SK-N-SH (cell line): ENCODE measurements at regions not wholly inside any gene's neighbourhood (a gene's known extent, or its start where the extent isn't known, plus 50 kb on each side); places are given as distances from the start of the nearest gene placed in this dataset.

ENCODE experiments used
- CTCF ChIA-PET: fragments of 300-600, 350-600 bp; formaldehyde crosslinking; extraction: SDS; loops from one replicate; lab custom pipeline; 2021; lab: Yijun Ruan, JAX
- POLR2A ChIA-PET: fragments of 350-600 bp; sonication (Branson Sonifier 250); formaldehyde crosslinking; extraction: SDS; loops from one replicate; lab custom pipeline; 2020; ENCODE audit warnings: antibody characterized with exemption, inconsistent platforms; lab: Yijun Ruan, JAX
- DNase-seq: peaks from one replicate; pipeline ENCODE4 v3.0.0; 2012
- H2AFZ ChIP-seq: fragments of 200-600 bp; sonication (generic); 2 replicates; pipeline ENCODE4 v1.8.1; 2016; ENCODE audit warnings: antibody characterized with exemption, mild to moderate bottlenecking, low read depth
- H3F3A ChIP-seq: fragments of 200-600 bp; sonication (generic); replicated peaks from 2 replicates; pipeline ENCODE3; 2016; ENCODE audit warnings: antibody characterized with exemption, mild to moderate bottlenecking; ENCODE audit not compliant: insufficient read depth
- H3K27ac ChIP-seq, 2 experiments: fragments of 200-500 bp in 1 of 2; fragments of 200-600 bp in 1 of 2; sonication (Bioruptor generic) in 1 of 2; sonication (generic), shearing (Covaris generic) in 1 of 2; 2 replicates each; pipeline versions ENCODE4 v1.5.1 to v1.6.1; 2014 to 2016; ENCODE audit warnings: low read depth in 2 of 2, inconsistent platforms in 1 of 2, low read length in 1 of 2, mild to moderate bottlenecking in 1 of 2, mixed read lengths in 1 of 2
- H3K27me3 ChIP-seq: fragments of 200-600 bp; sonication (generic), shearing (Covaris generic); 2 replicates; pipeline ENCODE4 v1.6.1; 2016; ENCODE audit warnings: mixed run types; ENCODE audit not compliant: insufficient read depth
- H3K36me3 ChIP-seq, 2 experiments: fragments of 200-500 bp in 1 of 2; fragments of 200-600 bp in 1 of 2; sonication (Bioruptor generic) in 1 of 2; sonication (generic) in 1 of 2; replicated peaks in 1 of 2; 2 replicates each; pipeline versions ENCODE3 to v1.5.1; 2014 to 2016; ENCODE audit warnings: low read length in 1 of 2, mild to moderate bottlenecking in 1 of 2; ENCODE audit not compliant: insufficient read depth in 2 of 2, control insufficient read depth in 1 of 2
- H3K4me1 ChIP-seq, 2 experiments: fragments of 200-500 bp in 1 of 2; fragments of 200-600 bp in 1 of 2; sonication (Bioruptor generic) in 1 of 2; sonication (generic), shearing (Covaris generic) in 1 of 2; 2 replicates each; pipeline versions ENCODE4 v1.5.1 to v1.6.1; 2014 to 2016; ENCODE audit warnings: low read depth in 1 of 2, low read length in 1 of 2, mixed run types in 1 of 2; ENCODE audit not compliant: insufficient read depth in 2 of 2, control insufficient read depth in 1 of 2
- H3K4me2 ChIP-seq: fragments of 200-600 bp; sonication (generic), shearing (Covaris generic); 2 replicates; pipeline ENCODE4 v1.6.1; 2017; ENCODE audit warnings: mixed run types
- H3K4me3 ChIP-seq, 2 experiments: fragments of 200-500 bp in 1 of 2; fragments of 200-600 bp in 1 of 2; sonication (Bioruptor generic) in 1 of 2; sonication (generic), shearing (Covaris generic) in 1 of 2; 2 replicates each; pipeline versions ENCODE4 v1.5.1 to v1.8.1; 2014 to 2016; ENCODE audit warnings: low read depth in 2 of 2, inconsistent platforms in 1 of 2, low read length in 1 of 2, mild to moderate bottlenecking in 1 of 2, mixed read lengths in 1 of 2, moderate library complexity in 1 of 2
- H3K79me2 ChIP-seq: fragments of 200-600 bp; sonication (generic); 2 replicates; pipeline ENCODE4 v1.8.1; 2017; ENCODE audit warnings: mild to moderate bottlenecking; ENCODE audit not compliant: insufficient read depth
- H3K9ac ChIP-seq: fragments of 200-600 bp; sonication (generic); 2 replicates; pipeline ENCODE4 v1.6.1; 2017; ENCODE audit warnings: mixed run types
- H3K9me2 ChIP-seq: fragments of 200-600 bp; sonication (generic); 2 replicates; pipeline ENCODE4 v1.6.1; 2017; ENCODE audit warnings: mixed run types
- H3K9me3 ChIP-seq: fragments of 200-600 bp; sonication (generic); 2 replicates; pipeline ENCODE4 v1.6.1; 2017; ENCODE audit warnings: mixed run types, mild to moderate bottlenecking, moderate library complexity
- H4K20me1 ChIP-seq: fragments of 200-600 bp; sonication (generic); 2 replicates; pipeline ENCODE4 v1.6.1; 2017; ENCODE audit warnings: mild to moderate bottlenecking, mixed run types; ENCODE audit not compliant: insufficient read depth
- ELF1 ChIP-seq: IDR thresholded peaks from 2 replicates; pipeline ENCODE4 v1.4.0; 2012
- EZH2phosphoT487 ChIP-seq: fragments of 200-600 bp; sonication (generic); IDR thresholded peaks from 2 replicates; pipeline ENCODE4 v1.6.1; 2017; ENCODE audit warnings: low read depth, mixed run types, mild to moderate bottlenecking, antibody characterized with exemption, moderate library complexity, borderline replicate concordance
- FOSL2 ChIP-seq: IDR thresholded peaks from 2 replicates; pipeline ENCODE4 v1.4.0; 2012; ENCODE audit warnings: low read depth, mild to moderate bottlenecking, moderate library complexity, borderline replicate concordance
- FOXM1 ChIP-seq: IDR thresholded peaks from 2 replicates; pipeline ENCODE4 v1.4.0; 2012; ENCODE audit warnings: low read depth, mild to moderate bottlenecking
- GABPA ChIP-seq: IDR thresholded peaks from 2 replicates; pipeline ENCODE4 v1.4.0; 2012; ENCODE audit warnings: low read depth, mild to moderate bottlenecking
- GATA2 ChIP-seq: sonication (generic); formaldehyde crosslinking; IDR thresholded peaks from 2 replicates; pipeline ENCODE4 v1.5.0; 2020; ENCODE audit warnings: mild to moderate bottlenecking, missing genetic modification reagents
- JUND ChIP-seq: IDR thresholded peaks from 2 replicates; pipeline ENCODE4 v1.4.0; 2012
- MXI1 ChIP-seq: IDR thresholded peaks from 2 replicates; pipeline ENCODE4 v1.6.1; 2012; ENCODE audit warnings: mild to moderate bottlenecking, low read depth, low read length, improper control_type of control experiment
- NRF1 ChIP-seq: IDR thresholded peaks from 2 replicates; pipeline ENCODE4 v1.6.1; 2012; ENCODE audit warnings: low read depth, mild to moderate bottlenecking, low read length
- RAD21 ChIP-seq: IDR thresholded peaks from 2 replicates; pipeline ENCODE4 v1.6.1; 2012; ENCODE audit warnings: mild to moderate bottlenecking, low read length
- RCOR1 ChIP-seq: fragments of 150-350 bp; IDR thresholded peaks from 2 replicates; pipeline ENCODE4 v1.6.1; 2017; ENCODE audit warnings: antibody characterized with exemption, low read length
- RFX5 ChIP-seq: IDR thresholded peaks from 2 replicates; pipeline ENCODE4 v1.6.1; 2012; ENCODE audit warnings: mild to moderate bottlenecking, improper control_type of control experiment, low read length
- SIN3A ChIP-seq: IDR thresholded peaks from 2 replicates; pipeline ENCODE4 v1.6.1; 2012; ENCODE audit warnings: low read depth, mild to moderate bottlenecking, low read length, moderate library complexity, borderline replicate concordance
- TEAD4 ChIP-seq: IDR thresholded peaks from 2 replicates; pipeline ENCODE4 v1.4.0; 2012; ENCODE audit warnings: mild to moderate bottlenecking, borderline replicate concordance; ENCODE audit not compliant: insufficient read depth
- WGBS: methylation state at CpG from one replicate; pipeline ENCODE4 v1.1.6; 2017; ENCODE audit warnings: low lambda C conversion rate; 5-methylcytosine and 5-hydroxymethylcytosine counted together
- TF ChIP-seq, protein P1 (sequence below): fragments of 150-350 bp; IDR thresholded peaks from 2 replicates; pipeline ENCODE4 v1.6.1; 2017; ENCODE audit warnings: antibody characterized with exemption, low read length, low read depth, borderline replicate concordance
- TF ChIP-seq, protein P2 (sequence below): fragments of 200-600 bp; sonication (generic); IDR thresholded peaks from 2 replicates; pipeline ENCODE4 v1.6.1; 2017; ENCODE audit warnings: antibody characterized with exemption, mild to moderate bottlenecking, moderate library complexity
- TF ChIP-seq, protein P3 (sequence below): IDR thresholded peaks from 2 replicates; pipeline ENCODE4; 2012
- TF ChIP-seq, protein P4 (sequence below): IDR thresholded peaks from 2 replicates; pipeline ENCODE4 v1.4.0; 2012; ENCODE audit warnings: low read depth, borderline replicate concordance

DNA sequence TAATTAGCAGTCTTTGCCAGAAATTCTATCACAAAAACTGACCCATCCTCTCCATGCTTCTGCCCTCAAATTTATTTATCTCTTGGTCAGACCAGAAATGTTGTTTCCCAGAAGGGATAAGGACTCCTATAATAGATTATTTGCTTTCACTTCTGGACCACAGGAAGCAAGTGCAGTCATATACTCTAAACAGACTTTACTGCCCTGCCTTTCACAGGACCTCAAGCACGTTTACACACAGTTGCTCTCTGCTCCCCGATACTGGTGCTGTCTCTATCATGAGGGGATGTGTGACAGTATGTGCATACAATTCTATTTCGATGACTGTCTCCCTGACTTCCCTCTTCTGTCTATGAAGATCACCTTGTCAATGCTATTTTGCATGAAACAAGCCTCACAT, 205.5 kb upstream of the TGFBR2 start:
- no peaks in the 10 kb centered on the region for H3K27me3 ChIP-seq
- 89% methylated on average over 3 of the region's 3 CpGs for WGBS
- ChIA-PET CTCF (no interaction called here), POLR2A (no interaction called here)
- peaks cover 0 to 8% of the 10 kb centered on the region in 2 experiments; a peak in 2 of 4 replicates for H3K4me1 ChIP-seq
- 0 out of 2 replicates have a peak, but pooled peaks cover 4% of the 10 kb centered on the region for H3K9me2 ChIP-seq
- H3K9me3 ChIP-seq: no peaks in the 10 kb centered on the region
- H3K4me2 ChIP-seq: no peak overlapping the region
- no peak overlapping the region for H3K9ac ChIP-seq
- H3K27ac ChIP-seq: peak overlapping the region in 1 of 2 experiments; percentile 28; a peak in 1 of 4 replicates
- no peak overlapping the region for H2AFZ ChIP-seq
- DNase-seq: no peak
- no peak overlapping the region for H3K4me3 ChIP-seq
- H4K20me1 ChIP-seq: no peaks in the 10 kb centered on the region
- TF ChIP-seq FOXM1 (no peak), GABPA (no peak), EZH2phosphoT487 (no peak), FOSL2 (no peak), JUND (no peak), SIN3A (no peak), TEAD4 (no peak), NRF1 (no peak), ELF1 (no peak), GATA2 (CRISPR knock-in tag) (no peak), RCOR1 (no peak), RAD21 (no peak), MXI1 (no peak), RFX5 (no peak)
- TF ChIP-seq, protein P1, sequence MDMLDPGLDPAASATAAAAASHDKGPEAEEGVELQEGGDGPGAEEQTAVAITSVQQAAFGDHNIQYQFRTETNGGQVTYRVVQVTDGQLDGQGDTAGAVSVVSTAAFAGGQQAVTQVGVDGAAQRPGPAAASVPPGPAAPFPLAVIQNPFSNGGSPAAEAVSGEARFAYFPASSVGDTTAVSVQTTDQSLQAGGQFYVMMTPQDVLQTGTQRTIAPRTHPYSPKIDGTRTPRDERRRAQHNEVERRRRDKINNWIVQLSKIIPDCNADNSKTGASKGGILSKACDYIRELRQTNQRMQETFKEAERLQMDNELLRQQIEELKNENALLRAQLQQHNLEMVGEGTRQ: no peak
- TF ChIP-seq, protein P2, sequence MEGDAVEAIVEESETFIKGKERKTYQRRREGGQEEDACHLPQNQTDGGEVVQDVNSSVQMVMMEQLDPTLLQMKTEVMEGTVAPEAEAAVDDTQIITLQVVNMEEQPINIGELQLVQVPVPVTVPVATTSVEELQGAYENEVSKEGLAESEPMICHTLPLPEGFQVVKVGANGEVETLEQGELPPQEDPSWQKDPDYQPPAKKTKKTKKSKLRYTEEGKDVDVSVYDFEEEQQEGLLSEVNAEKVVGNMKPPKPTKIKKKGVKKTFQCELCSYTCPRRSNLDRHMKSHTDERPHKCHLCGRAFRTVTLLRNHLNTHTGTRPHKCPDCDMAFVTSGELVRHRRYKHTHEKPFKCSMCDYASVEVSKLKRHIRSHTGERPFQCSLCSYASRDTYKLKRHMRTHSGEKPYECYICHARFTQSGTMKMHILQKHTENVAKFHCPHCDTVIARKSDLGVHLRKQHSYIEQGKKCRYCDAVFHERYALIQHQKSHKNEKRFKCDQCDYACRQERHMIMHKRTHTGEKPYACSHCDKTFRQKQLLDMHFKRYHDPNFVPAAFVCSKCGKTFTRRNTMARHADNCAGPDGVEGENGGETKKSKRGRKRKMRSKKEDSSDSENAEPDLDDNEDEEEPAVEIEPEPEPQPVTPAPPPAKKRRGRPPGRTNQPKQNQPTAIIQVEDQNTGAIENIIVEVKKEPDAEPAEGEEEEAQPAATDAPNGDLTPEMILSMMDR: no peak
- TF ChIP-seq, protein P3, sequence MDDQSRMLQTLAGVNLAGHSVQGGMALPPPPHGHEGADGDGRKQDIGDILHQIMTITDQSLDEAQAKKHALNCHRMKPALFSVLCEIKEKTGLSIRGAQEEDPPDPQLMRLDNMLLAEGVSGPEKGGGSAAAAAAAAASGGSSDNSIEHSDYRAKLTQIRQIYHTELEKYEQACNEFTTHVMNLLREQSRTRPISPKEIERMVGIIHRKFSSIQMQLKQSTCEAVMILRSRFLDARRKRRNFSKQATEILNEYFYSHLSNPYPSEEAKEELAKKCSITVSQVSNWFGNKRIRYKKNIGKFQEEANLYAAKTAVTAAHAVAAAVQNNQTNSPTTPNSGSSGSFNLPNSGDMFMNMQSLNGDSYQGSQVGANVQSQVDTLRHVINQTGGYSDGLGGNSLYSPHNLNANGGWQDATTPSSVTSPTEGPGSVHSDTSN: no peak
- TF ChIP-seq, protein P4, sequence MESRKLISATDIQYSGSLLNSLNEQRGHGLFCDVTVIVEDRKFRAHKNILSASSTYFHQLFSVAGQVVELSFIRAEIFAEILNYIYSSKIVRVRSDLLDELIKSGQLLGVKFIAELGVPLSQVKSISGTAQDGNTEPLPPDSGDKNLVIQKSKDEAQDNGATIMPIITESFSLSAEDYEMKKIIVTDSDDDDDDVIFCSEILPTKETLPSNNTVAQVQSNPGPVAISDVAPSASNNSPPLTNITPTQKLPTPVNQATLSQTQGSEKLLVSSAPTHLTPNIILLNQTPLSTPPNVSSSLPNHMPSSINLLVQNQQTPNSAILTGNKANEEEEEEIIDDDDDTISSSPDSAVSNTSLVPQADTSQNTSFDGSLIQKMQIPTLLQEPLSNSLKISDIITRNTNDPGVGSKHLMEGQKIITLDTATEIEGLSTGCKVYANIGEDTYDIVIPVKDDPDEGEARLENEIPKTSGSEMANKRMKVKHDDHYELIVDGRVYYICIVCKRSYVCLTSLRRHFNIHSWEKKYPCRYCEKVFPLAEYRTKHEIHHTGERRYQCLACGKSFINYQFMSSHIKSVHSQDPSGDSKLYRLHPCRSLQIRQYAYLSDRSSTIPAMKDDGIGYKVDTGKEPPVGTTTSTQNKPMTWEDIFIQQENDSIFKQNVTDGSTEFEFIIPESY: no peak
- no peaks in the 10 kb centered on the region for H3F3A ChIP-seq
- no peaks in the 10 kb centered on the region for H3K79me2 ChIP-seq
- no peaks in the 10 kb centered on the region for H3K36me3 ChIP-seq
